ENCODE measurements at regions not wholly inside any gene's neighbourhood (a gene's known extent, or its start where the extent isn't known, plus 50 kb on each side); places are given as distances from the start of the nearest gene placed in this dataset.

- no peak overlapping the region for H3K4me3 ChIP-seq (replicated peaks in 1 of 2; ENCODE audit: low read depth in 2 of 2, low read length in 2 of 2)
- TF ChIP-seq, protein P1, sequence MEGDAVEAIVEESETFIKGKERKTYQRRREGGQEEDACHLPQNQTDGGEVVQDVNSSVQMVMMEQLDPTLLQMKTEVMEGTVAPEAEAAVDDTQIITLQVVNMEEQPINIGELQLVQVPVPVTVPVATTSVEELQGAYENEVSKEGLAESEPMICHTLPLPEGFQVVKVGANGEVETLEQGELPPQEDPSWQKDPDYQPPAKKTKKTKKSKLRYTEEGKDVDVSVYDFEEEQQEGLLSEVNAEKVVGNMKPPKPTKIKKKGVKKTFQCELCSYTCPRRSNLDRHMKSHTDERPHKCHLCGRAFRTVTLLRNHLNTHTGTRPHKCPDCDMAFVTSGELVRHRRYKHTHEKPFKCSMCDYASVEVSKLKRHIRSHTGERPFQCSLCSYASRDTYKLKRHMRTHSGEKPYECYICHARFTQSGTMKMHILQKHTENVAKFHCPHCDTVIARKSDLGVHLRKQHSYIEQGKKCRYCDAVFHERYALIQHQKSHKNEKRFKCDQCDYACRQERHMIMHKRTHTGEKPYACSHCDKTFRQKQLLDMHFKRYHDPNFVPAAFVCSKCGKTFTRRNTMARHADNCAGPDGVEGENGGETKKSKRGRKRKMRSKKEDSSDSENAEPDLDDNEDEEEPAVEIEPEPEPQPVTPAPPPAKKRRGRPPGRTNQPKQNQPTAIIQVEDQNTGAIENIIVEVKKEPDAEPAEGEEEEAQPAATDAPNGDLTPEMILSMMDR (IDR thresholded peaks at IDR 0.05; ENCODE audit: low read depth, low read length): no peak
- DNase-seq (ENCODE audit: low read depth in 2 of 2): peak in 1 of 2 donors; percentile 0
Measured at GRCh38 chr11:50423208-50423607, 390.5 kb downstream of the OR4C45 start.

Data from cardiac fibroblast (primary cell).